ENCODE measurements at regions not wholly inside any gene's neighbourhood (a gene's known extent, or its start where the extent isn't known, plus 50 kb on each side); places are given as distances from the start of the nearest gene placed in this dataset.

GRCh38 chr11:129694538-129694937, 121.1 kb upstream of the TMEM45B start:
- TF ChIP-seq POLR2AphosphoS5 (IDR thresholded peaks at IDR 0.05) (no peak), POLR2A (IDR thresholded peaks at IDR 0.05) (no peak)
- TF ChIP-seq, protein P1, sequence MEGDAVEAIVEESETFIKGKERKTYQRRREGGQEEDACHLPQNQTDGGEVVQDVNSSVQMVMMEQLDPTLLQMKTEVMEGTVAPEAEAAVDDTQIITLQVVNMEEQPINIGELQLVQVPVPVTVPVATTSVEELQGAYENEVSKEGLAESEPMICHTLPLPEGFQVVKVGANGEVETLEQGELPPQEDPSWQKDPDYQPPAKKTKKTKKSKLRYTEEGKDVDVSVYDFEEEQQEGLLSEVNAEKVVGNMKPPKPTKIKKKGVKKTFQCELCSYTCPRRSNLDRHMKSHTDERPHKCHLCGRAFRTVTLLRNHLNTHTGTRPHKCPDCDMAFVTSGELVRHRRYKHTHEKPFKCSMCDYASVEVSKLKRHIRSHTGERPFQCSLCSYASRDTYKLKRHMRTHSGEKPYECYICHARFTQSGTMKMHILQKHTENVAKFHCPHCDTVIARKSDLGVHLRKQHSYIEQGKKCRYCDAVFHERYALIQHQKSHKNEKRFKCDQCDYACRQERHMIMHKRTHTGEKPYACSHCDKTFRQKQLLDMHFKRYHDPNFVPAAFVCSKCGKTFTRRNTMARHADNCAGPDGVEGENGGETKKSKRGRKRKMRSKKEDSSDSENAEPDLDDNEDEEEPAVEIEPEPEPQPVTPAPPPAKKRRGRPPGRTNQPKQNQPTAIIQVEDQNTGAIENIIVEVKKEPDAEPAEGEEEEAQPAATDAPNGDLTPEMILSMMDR (IDR thresholded peaks at IDR 0.05 in 8 of 11, conservative IDR thresholded peaks at IDR 0.05 in 3 of 11) = no peak
- H3K4me3 ChIP-seq = no peak overlapping the region

DNA sequence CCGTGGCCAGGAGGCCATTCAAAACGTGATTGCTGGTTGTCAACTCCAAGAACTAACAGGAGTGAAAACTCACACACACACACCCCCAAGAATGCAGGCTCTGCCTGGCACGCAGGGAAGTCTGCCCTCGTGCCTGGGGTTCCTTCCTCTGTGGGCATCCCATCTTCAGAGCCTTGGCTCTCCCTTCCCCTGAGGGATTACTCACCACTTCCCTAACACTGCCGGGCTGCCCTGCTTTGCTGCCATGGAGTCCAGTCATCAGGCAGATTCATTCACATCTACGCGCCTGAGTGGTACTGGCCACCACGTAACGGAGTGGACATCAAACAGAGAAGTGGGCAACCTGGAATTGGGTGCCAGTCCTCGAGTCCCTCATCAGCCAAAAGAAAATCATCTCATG, 120.7 kb upstream of the TMEM45B start:
- no peak for DNase-seq
- Histone ChIP-seq H3K4me1 (peaks cover 0 to 11% (median 4%) of the 10 kb centered on the region in 6 donors), H3K9me3 (no peaks in the 10 kb centered on the region), H3K27ac (no peak overlapping the region), H3K27me3 (replicated peaks in 1 of 7) (peaks cover 0 to 56% (median 0%) of the 10 kb centered on the region in 7 donors), H3K36me3 (no peaks in the 10 kb centered on the region), H3K4me3 (no peak overlapping the region)
- TF ChIP-seq POLR2AphosphoS5 (IDR thresholded peaks at IDR 0.05) (no peak), POLR2A (IDR thresholded peaks at IDR 0.05) (no peak)
- TF ChIP-seq, protein P1 (IDR thresholded peaks at IDR 0.05 in 8 of 11, conservative IDR thresholded peaks at IDR 0.05 in 3 of 11) = no peak
- 62 to 72% (median 69%) methylated on average over 9 to 10 of the region's 10 CpGs for WGBS, 5 donors
- intact Hi-C loops (cut with DNase I; ENCODE audit: low total_unique reads) = no loop called here

More at GRCh38 chr11:129694538-129694937, 121.1 kb upstream of the TMEM45B start:
- H3K36me3 ChIP-seq = no peaks in the 10 kb centered on the region
- DNase-seq = no peak
- H3K9me3 ChIP-seq = no peaks in the 10 kb centered on the region
- H3K27me3 ChIP-seq (replicated peaks in 1 of 7) = peaks cover 0 to 52% (median 0%) of the 10 kb centered on the region in 7 donors
- intact Hi-C loops (cut with DNase I; ENCODE audit: low total_unique reads) = no loop called here
- H3K4me1 ChIP-seq = peaks cover 0 to 11% (median 4%) of the 10 kb centered on the region in 6 donors
- H3K27ac ChIP-seq = no peak overlapping the region
- WGBS, 5 donors = 67 to 81% (median 76%) methylated on average over 10 of the region's 10 CpGs

GRCh38 chr11:129695571-129696308, 119.9 kb upstream of the TMEM45B start:
- Histone ChIP-seq H3K27me3 (replicated peaks in 1 of 7) (peaks cover 0 to 63% (median 0%) of the 10 kb centered on the region in 7 donors), H3K36me3 (no peaks in the 10 kb centered on the region), H3K9me3 (no peaks in the 10 kb centered on the region), H3K4me3 (peak overlapping the region; percentile 12 to 68 (median 31)), H3K27ac (no peak overlapping the region), H3K4me1 (peaks cover 0 to 11% (median 4%) of the 10 kb centered on the region in 6 donors)
- peak; percentile 86 for DNase-seq
- WGBS, 5 donors = 1 to 4% (median 2%) methylated on average over 12 to 25 of the region's 25 CpGs
- TF ChIP-seq POLR2AphosphoS5 (IDR thresholded peaks at IDR 0.05) = no peak
- no peak for TF ChIP-seq POLR2A (IDR thresholded peaks at IDR 0.05)
- TF ChIP-seq, protein P1 (IDR thresholded peaks at IDR 0.05 in 8 of 11, conservative IDR thresholded peaks at IDR 0.05 in 3 of 11) = peak; percentile 7 to 70 (median 55)
- intact Hi-C loops (cut with DNase I; ENCODE audit: low total_unique reads) = no loop called here

DNA sequence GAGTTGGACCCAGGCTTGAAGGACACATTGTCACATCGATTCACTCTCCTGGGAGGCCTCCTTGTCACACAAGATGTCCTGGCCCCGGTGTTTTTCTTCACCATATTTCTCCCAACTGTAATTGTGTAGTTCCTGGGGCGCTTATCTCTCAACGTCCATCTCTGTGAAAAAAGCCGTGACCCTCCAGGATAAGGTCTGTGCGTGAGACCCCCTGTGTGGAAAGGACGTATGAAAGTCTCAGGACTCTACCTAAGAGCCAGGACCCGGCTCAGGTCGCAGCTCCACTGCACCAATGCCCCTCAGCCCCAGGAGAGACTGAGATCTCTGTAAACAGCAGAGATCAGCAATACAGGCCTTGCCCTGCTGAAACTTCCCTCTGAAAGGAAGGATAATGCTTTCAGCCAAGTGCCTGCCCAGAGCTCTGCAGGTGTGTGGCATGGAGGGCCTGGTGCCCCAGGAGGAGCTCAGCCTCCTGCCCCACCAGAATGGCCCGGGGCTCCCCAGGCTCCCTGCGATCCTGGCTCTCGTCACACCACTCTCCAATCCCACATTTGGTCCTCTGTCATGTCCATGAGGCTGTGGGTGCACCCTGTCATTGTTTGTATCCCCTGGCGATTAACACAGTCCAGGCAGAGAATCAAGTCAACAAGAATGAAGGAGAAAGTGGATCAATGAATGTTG, 119.2 kb upstream of the TMEM45B start:
- peak overlapping the region in 4 of 8 donors; percentile 28 to 68 (median 40) for H3K4me3 ChIP-seq
- no peaks in the 10 kb centered on the region for H3K36me3 ChIP-seq
- TF ChIP-seq, protein P1 (IDR thresholded peaks at IDR 0.05 in 8 of 11, conservative IDR thresholded peaks at IDR 0.05 in 3 of 11) = peak in 1 of 11 experiments; percentile 35
- no peak for TF ChIP-seq POLR2AphosphoS5 (IDR thresholded peaks at IDR 0.05)
- 61 to 68% (median 67%) methylated on average over 12 to 13 of the region's 13 CpGs for WGBS, 5 donors
- no peak for DNase-seq
- intact Hi-C loops (cut with DNase I; ENCODE audit: low total_unique reads) = no loop called here
- no peaks in the 10 kb centered on the region for H3K9me3 ChIP-seq
- peaks cover 0 to 65% (median 0%) of the 10 kb centered on the region in 7 donors for H3K27me3 ChIP-seq (replicated peaks in 1 of 7)
- H3K4me1 ChIP-seq = peaks cover 0 to 11% (median 4%) of the 10 kb centered on the region in 6 donors
- H3K27ac ChIP-seq = no peak overlapping the region

All from spleen (tissue), 11 donors.